GM12864 (cell line): ENCODE measurements at regions not wholly inside any gene's neighbourhood (a gene's known extent, or its start where the extent isn't known, plus 50 kb on each side); places are given as distances from the start of the nearest gene placed in this dataset.
"Not testable (repeated sequence)": the region's sequence is repeated elsewhere in the genome, so short reads cannot be mapped to it uniquely, and the experiment has no call there.

Source experiments
- DNase-seq: peaks from one replicate; pipeline ENCODE4 v3.0.0-alpha.2; 2011; ENCODE audit warnings: low read depth
- H3K4me3 ChIP-seq: 2 replicates; pipeline ENCODE4 v1.5.1; 2011; ENCODE audit warnings: mild to moderate bottlenecking, low read depth, low read length, control low read depth

DNA sequence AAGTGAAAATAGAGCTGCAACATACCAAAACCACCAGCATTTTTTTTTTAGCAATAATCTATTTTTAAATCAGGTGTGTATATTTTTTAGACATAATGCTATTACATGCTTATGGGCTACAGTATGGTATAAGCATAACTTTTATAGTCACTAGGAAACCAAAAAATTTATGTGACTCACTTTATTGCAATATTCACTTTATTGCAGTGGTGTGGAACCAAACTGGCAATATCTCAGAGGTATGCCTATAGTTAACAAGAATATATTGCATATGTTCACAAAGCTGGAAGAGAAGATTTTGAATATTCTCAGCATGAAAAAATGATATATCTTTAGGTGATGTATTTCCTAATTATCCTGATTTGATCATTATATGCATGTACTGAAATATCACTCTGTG lies 128.8 kb upstream of the PLGLB2 start:
- not testable (repeated sequence) for DNase-seq, H3K4me3 ChIP-seq

GRCh38 chr2:87621139-87621538 lies 126.7 kb upstream of the PLGLB2 start:
- H3K4me3 ChIP-seq, DNase-seq: not testable (repeated sequence)

DNA sequence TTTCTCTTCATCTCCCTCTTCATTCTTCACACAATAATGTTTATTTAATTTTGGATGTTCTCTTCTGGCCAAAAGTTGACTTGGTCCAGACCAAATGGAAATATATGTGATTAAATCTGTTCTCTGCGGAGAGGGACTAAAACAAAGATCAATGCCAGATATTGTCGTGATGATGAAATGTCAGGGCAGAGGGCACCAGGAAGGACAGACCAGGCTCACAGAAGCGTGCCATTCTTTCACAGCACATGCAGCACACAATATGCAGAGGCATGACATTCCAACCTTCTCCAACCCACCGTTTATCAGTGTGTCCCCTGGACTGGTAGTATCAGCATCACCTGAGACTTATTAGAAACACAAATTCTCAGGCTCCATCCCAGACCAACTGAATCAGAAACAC lies 125.2 kb upstream of the PLGLB2 start:
- not testable (repeated sequence) for H3K4me3 ChIP-seq

GRCh38 chr2:87629491-87630458 lies 118.1 kb upstream of the PLGLB2 start:
- H3K4me3 ChIP-seq, DNase-seq: not testable (repeated sequence)

More for the DNA sequence above, 125.2 kb upstream of the PLGLB2 start:
- not testable (repeated sequence) for DNase-seq

DNA sequence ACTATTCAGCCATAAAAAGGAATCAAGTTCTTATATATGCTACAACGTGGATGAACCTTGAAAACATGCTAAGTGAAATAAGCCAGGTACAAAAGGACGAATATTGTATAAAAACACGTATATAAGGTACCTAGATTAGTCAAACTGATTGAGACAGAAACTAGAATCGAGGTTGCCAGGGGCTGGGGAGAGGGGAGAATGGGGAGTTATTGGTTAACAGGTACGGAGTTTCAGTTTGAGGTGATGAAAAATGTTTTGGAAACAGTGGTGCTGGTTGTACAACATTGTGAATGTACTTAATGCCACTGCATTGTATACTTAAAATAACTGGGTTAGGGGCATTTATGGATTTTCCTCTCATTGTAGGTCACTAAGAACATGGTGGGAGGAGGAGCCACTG lies 117.0 kb upstream of the PLGLB2 start:
- DNase-seq, H3K4me3 ChIP-seq: not testable (repeated sequence)

GRCh38 chr2:87631402-87631801 lies 116.5 kb upstream of the PLGLB2 start:
- not testable (repeated sequence) for H3K4me3 ChIP-seq, DNase-seq

- not testable (repeated sequence) for DNase-seq, H3K4me3 ChIP-seq
These were observed 114.5 kb upstream of the PLGLB2 start for GRCh38 chr2:87633287-87633963.

GRCh38 chr2:87634106-87634505 lies 113.8 kb upstream of the PLGLB2 start:
- DNase-seq, H3K4me3 ChIP-seq: not testable (repeated sequence)

DNA sequence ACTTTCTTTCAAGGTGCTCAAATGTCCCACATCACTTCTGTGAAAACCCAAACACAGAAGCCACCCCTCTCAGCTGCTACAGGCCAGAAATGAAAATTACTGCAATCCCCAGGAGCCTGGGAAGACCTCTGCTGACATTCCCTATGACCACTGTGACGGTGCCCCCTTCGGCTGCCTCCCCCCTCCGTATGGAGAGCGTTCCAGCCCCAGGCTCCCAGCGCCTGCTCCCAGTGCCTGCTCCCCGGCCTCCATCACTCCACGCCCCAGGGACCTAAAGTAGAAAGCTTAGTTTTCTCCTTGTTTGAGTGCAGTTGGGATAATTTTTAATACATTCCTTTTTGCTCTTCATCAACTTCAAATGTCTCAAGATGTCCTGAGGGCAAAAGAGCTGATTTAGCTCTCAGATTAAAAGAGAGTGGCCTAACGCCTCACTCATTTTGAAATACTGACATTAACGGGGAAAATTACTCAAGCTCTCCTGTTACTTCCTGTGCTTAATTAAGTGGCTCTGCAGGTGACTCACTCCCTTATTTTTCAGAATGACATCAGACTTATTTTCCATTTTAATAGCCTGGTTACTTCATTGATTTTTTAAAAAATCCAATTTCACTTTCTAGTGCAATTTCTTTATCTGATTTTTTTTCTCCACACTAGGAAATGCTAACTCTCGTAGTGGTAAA lies 112.8 kb upstream of the PLGLB2 start:
- not testable (repeated sequence) for DNase-seq, H3K4me3 ChIP-seq

DNA sequence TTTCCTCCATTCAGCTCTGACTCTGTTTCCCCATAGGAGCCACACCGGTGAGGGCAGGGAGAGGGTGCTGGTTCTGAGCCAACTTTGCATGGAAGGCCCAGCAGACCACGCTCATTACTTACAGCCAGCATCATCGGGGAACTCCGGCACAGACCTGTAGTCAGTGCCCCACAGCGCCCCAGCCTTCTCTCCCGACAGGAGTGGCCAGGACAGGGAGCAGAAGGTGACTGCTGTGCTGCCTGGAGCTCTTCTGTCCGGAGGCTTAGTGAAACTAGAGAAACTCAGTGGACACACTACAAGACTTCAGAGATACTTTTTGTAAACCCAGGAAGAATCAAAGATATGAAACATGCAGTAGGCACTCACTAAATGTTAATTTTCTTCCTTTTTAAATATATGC lies 111.6 kb upstream of the PLGLB2 start:
- DNase-seq, H3K4me3 ChIP-seq: not testable (repeated sequence)

DNA sequence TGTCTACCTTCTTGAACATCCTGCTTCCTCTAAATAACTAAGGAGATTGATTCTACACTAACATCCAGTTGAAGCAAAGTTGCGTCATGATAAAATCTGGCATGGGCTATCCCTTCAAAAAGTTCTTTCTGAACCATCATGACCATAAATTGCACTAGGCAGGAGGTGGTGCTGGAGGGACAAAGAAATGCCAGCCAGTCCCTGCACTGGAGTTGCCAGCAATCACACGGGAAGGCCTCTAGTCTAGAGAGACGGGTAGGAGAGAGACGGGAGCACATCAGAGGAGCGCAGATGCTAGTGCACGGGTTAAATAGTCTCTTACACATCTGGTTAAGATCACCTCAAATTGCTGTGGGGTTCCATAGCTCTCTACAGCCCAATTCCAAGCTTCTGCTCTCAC lies 111.2 kb upstream of the PLGLB2 start:
- not testable (repeated sequence) for H3K4me3 ChIP-seq, DNase-seq

GRCh38 chr2:87637249-87637990 lies 110.5 kb upstream of the PLGLB2 start:
- not testable (repeated sequence) for DNase-seq, H3K4me3 ChIP-seq

DNA sequence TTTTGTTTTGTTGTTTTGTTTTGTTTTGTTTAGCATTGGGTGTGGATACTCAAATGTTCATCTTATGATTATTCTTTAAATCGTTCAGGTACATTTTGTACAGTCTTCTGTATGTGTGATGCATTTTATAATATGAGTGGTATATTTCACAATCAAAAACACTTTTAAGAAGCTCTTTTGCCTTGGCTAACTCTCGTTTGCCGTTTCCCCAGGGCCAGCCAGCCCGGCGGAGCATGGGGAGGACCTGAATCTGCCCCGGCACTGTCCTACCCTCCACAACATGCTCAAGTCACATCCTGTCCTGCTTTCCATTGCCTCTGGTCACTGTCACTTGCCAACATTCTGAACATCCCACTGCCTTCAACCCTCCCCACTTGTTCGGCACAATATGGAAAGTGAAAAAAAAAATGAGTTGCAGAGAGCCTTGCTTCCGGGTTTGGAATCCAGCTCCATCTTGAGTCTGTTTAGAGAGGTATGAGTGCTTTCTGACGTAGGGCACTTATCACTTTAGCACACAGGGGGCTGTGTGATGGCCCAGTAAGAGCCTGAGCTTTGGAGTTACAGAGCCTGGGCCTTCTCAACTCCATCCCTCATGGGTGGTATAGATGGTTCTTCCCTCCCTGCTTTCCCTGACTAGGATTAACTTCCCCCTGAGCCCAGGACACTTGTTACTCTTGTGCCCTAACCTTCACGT lies 109.6 kb upstream of the PLGLB2 start:
- DNase-seq, H3K4me3 ChIP-seq: not testable (repeated sequence)

GRCh38 chr2:87638872-87639271 lies 109.0 kb upstream of the PLGLB2 start:
- DNase-seq, H3K4me3 ChIP-seq: not testable (repeated sequence)

GRCh38 chr2:87639801-87640440 lies 108.0 kb upstream of the PLGLB2 start:
- H3K4me3 ChIP-seq, DNase-seq: not testable (repeated sequence)

GRCh38 chr2:87640961-87641563 lies 106.8 kb upstream of the PLGLB2 start:
- H3K4me3 ChIP-seq, DNase-seq: not testable (repeated sequence)

DNA sequence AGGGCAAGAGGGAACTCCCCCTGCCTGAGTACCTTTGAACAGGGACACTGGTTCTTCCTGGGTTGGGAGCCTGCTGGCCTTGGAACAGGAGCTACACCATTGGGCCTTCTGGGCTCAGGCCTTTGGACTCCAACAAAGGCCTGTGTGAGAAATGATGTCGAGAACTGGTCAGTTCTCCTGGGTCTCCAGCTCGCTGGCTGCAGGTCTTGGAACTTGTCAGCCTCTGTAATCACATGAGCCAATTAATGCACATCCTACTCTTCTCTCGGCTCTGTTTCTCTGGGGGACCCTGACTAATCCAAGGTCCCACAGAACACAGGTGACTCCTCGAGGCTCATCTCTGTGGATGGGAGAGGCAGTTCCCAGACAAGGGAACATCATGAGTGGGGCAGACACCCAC lies 104.7 kb upstream of the PLGLB2 start:
- DNase-seq, H3K4me3 ChIP-seq: not testable (repeated sequence)
